Coronary artery (tissue), 2 donors: ENCODE measurements at regions not wholly inside any gene's neighbourhood (a gene's known extent, or its start where the extent isn't known, plus 50 kb on each side); places are given as distances from the start of the nearest gene placed in this dataset.

Experiments
- DNase-seq: peaks from one replicate; pipeline ENCODE4 v3.0.0-alpha.2; 2017; ENCODE audit warnings: low spot score
- H3K27ac ChIP-seq, 2 donors: fragments of 200-600 bp; sonication (generic); one replicate each; pipeline ENCODE4 v1.5.1; 2016 to 2019
- H3K4me3 ChIP-seq: fragments of 200-600 bp; sonication (generic); 2 replicates; pipeline ENCODE4 v1.5.1; 2016; ENCODE audit warnings: mild to moderate bottlenecking, moderate library complexity
- CTCF ChIP-seq: fragments of 200-600 bp; sonication (generic); IDR thresholded peaks from one replicate; pipeline ENCODE4 v1.5.1; 2019; ENCODE audit warnings: antibody characterized with exemption

GRCh38 chr17:70310221-70310672 lies 140.9 kb downstream of the KCNJ2 start:
- no peak for DNase-seq
- TF ChIP-seq CTCF = no peak
- H3K27ac ChIP-seq = no peak overlapping the region
- no peak overlapping the region for H3K4me3 ChIP-seq

GRCh38 chr17:70313086-70313852 lies 143.9 kb downstream of the KCNJ2 start:
- H3K4me3 ChIP-seq = no peak overlapping the region
- H3K27ac ChIP-seq = no peak overlapping the region
- no peak for DNase-seq
- no peak for TF ChIP-seq CTCF

GRCh38 chr17:70314096-70314495 lies 144.8 kb downstream of the KCNJ2 start:
- TF ChIP-seq CTCF = no peak
- DNase-seq = no peak
- no peak overlapping the region for H3K4me3 ChIP-seq
- H3K27ac ChIP-seq = no peak overlapping the region

- Histone ChIP-seq H3K4me3 (no peak overlapping the region), H3K27ac (no peak overlapping the region)
- no peak for TF ChIP-seq CTCF
- DNase-seq = no peak
These were observed 145.2 kb downstream of the KCNJ2 start for GRCh38 chr17:70314506-70314905.

- no peak overlapping the region for H3K27ac ChIP-seq
- no peak for TF ChIP-seq CTCF
- no peak overlapping the region for H3K4me3 ChIP-seq
- DNase-seq = no peak
These were observed 148.1 kb downstream of the KCNJ2 start for GRCh38 chr17:70317421-70317820.

- TF ChIP-seq CTCF = no peak
- Histone ChIP-seq H3K27ac (no peak overlapping the region), H3K4me3 (no peak overlapping the region)
- DNase-seq = no peak
These were observed 148.7 kb downstream of the KCNJ2 start for GRCh38 chr17:70318051-70318450.

- DNase-seq = no peak
- H3K27ac ChIP-seq = no peak overlapping the region
- no peak overlapping the region for H3K4me3 ChIP-seq
- TF ChIP-seq CTCF = no peak
These were observed 150.2 kb downstream of the KCNJ2 start for GRCh38 chr17:70319516-70319915.
